Nephron progenitor cell (in vitro differentiated cells): ENCODE measurements at regions not wholly inside any gene's neighbourhood (a gene's known extent, or its start where the extent isn't known, plus 50 kb on each side); places are given as distances from the start of the nearest gene placed in this dataset.

Experiments
- DNase-seq: peaks from one replicate; pipeline ENCODE4 v3.0.0; 2021
- H3K27ac Mint-ChIP-seq: 2 replicates; pipeline ENCODE4 v1.8.0; 2021; ENCODE audit warnings: mild to moderate bottlenecking, moderate library complexity, mixed read lengths
- H3K27me3 Mint-ChIP-seq: 2 replicates; pipeline ENCODE4 v1.8.0; 2021; ENCODE audit warnings: mild to moderate bottlenecking, low read depth, mixed read lengths; ENCODE audit not compliant: poor library complexity
- H3K36me3 Mint-ChIP-seq: 2 replicates; pipeline ENCODE4 v1.8.0; 2021; ENCODE audit warnings: low read depth, mixed read lengths
- H3K4me1 Mint-ChIP-seq: 2 replicates; pipeline ENCODE4 v1.8.0; 2021; ENCODE audit warnings: mixed read lengths
- H3K4me3 Mint-ChIP-seq: 2 replicates; pipeline ENCODE4 v1.8.0; 2021; ENCODE audit warnings: mild to moderate bottlenecking, moderate library complexity, mixed read lengths
- H3K9me3 Mint-ChIP-seq: 2 replicates; pipeline ENCODE4 v1.8.0; 2021; ENCODE audit warnings: mild to moderate bottlenecking, moderate library complexity, mixed read lengths
- CTCF ChIP-seq: fragments of 200-600 bp; sonication (generic); IDR thresholded peaks from 2 replicates; pipeline ENCODE4 v1.5.0; 2021; ENCODE audit warnings: antibody characterized with exemption

GRCh38 chr2:84273406-84273805 is 185.7 kb downstream of the SUCLG1 start:
- H3K9me3 Mint-ChIP-seq, result no peaks in the 10 kb centered on the region
- DNase-seq, result no peak
- H3K36me3 Mint-ChIP-seq, result no peaks in the 10 kb centered on the region
- peaks cover 4% of the 10 kb centered on the region for H3K27me3 Mint-ChIP-seq
- no peak overlapping the region for H3K4me3 Mint-ChIP-seq
- H3K4me1 Mint-ChIP-seq, result no peaks in the 10 kb centered on the region
- no peak overlapping the region for H3K27ac Mint-ChIP-seq
- TF ChIP-seq CTCF, result no peak

GRCh38 chr2:84271977-84272376 is 187.1 kb downstream of the SUCLG1 start:
- no peaks in the 10 kb centered on the region for H3K36me3 Mint-ChIP-seq

GRCh38 chr2:84257831-84258230 is 201.2 kb downstream of the SUCLG1 start:
- H3K27me3 Mint-ChIP-seq, result no peaks in the 10 kb centered on the region
- H3K36me3 Mint-ChIP-seq, result no peaks in the 10 kb centered on the region
- no peaks in the 10 kb centered on the region for H3K4me1 Mint-ChIP-seq
- no peak for DNase-seq
- H3K27ac Mint-ChIP-seq, result no peak overlapping the region
- peaks cover 22% of the 10 kb centered on the region for H3K9me3 Mint-ChIP-seq
- TF ChIP-seq CTCF, result peak; percentile 29
- H3K4me3 Mint-ChIP-seq, result no peak overlapping the region

More at GRCh38 chr2:84271977-84272376, 187.1 kb downstream of the SUCLG1 start:
- peaks cover 3% of the 10 kb centered on the region for H3K27me3 Mint-ChIP-seq
- H3K4me3 Mint-ChIP-seq, result no peak overlapping the region
- no peaks in the 10 kb centered on the region for H3K9me3 Mint-ChIP-seq
- no peak overlapping the region for H3K27ac Mint-ChIP-seq
- DNase-seq, result no peak
- TF ChIP-seq CTCF, result no peak
- H3K4me1 Mint-ChIP-seq, result no peaks in the 10 kb centered on the region

- no peaks in the 10 kb centered on the region for H3K27me3 Mint-ChIP-seq
- no peaks in the 10 kb centered on the region for H3K9me3 Mint-ChIP-seq
- H3K4me1 Mint-ChIP-seq, result peaks cover 6% of the 10 kb centered on the region
- TF ChIP-seq CTCF, result no peak
- H3K36me3 Mint-ChIP-seq, result no peaks in the 10 kb centered on the region
- H3K4me3 Mint-ChIP-seq, result no peak overlapping the region
- DNase-seq, result no peak
- no peak overlapping the region for H3K27ac Mint-ChIP-seq
Measured at GRCh38 chr2:84251651-84252302, 207.3 kb downstream of the SUCLG1 start.

- Mint-ChIP-seq H3K9me3 (no peaks in the 10 kb centered on the region), H3K27ac (no peak overlapping the region), H3K4me1 (peaks cover 12% of the 10 kb centered on the region), H3K4me3 (no peak overlapping the region), H3K27me3 (peaks cover 3% of the 10 kb centered on the region), H3K36me3 (no peaks in the 10 kb centered on the region)
- TF ChIP-seq CTCF, result no peak
- DNase-seq, result no peak
Measured at GRCh38 chr2:84249140-84249539, 209.9 kb downstream of the SUCLG1 start.

GRCh38 chr2:84247532-84247931 is 211.5 kb downstream of the SUCLG1 start:
- Mint-ChIP-seq H3K36me3 (no peaks in the 10 kb centered on the region), H3K27ac (no peak overlapping the region), H3K9me3 (no peaks in the 10 kb centered on the region), H3K4me1 (peaks cover 17% of the 10 kb centered on the region), H3K27me3 (peaks cover 3% of the 10 kb centered on the region), H3K4me3 (no peak overlapping the region)
- no peak for TF ChIP-seq CTCF
- DNase-seq, result no peak
